ENCODE measurements at regions not wholly inside any gene's neighbourhood (a gene's known extent, or its start where the extent isn't known, plus 50 kb on each side); places are given as distances from the start of the nearest gene placed in this dataset.
A peak's percentile ranks its signal among the peaks of the same experiment; 100 is the strongest.
"Not testable (repeated sequence)": the region's sequence is repeated elsewhere in the genome, so short reads cannot be mapped to it uniquely, and the experiment has no call there.

- not testable (repeated sequence) for ATAC-seq (replicated peaks); H3K27me3 Mint-ChIP-seq; H3K9me3 Mint-ChIP-seq; DNase-seq; H3K36me3 Mint-ChIP-seq; H3K27ac Mint-ChIP-seq; H3K4me3 Mint-ChIP-seq
- H3K4me1 Mint-ChIP-seq, result peaks cover 10 to 37% of the 10 kb centered on the region in 2 donors
Measured at GRCh38 chr12:34127379-34127778, 105.1 kb downstream of the ALG10 start.

DNA sequence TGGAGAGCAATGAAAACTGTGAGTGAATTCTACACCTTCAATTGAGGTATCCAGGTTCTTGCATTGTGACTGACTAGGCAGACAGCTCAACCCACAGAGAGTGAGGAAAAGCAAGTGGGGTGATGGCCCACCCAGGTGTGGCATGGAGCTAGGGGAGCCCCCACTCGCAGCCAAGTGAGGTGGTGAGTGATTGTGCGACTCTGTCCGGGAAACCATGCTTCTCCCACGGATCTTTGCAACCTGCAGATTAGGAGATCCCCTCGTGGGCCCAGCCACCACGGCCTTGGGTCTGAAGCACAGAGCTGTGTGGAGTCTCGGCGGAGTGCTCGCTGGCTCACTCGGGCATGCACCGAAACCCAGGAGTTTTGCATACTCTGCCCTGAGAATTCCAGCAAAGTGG is 120.1 kb downstream of the ALG10 start:
- ATAC-seq (replicated peaks) (no peak), DNase-seq (no peak)
- peaks cover 0 to 8% of the 10 kb centered on the region in 2 donors for H3K27me3 Mint-ChIP-seq
- peaks cover 4 to 6% of the 10 kb centered on the region in 2 donors for H3K9me3 Mint-ChIP-seq
- H3K36me3 Mint-ChIP-seq, result no peaks in the 10 kb centered on the region
- no peak overlapping the region for H3K4me3 Mint-ChIP-seq
- no peak overlapping the region for H3K27ac Mint-ChIP-seq
- H3K4me1 Mint-ChIP-seq, result peaks cover 0 to 6% of the 10 kb centered on the region in 2 donors

DNA sequence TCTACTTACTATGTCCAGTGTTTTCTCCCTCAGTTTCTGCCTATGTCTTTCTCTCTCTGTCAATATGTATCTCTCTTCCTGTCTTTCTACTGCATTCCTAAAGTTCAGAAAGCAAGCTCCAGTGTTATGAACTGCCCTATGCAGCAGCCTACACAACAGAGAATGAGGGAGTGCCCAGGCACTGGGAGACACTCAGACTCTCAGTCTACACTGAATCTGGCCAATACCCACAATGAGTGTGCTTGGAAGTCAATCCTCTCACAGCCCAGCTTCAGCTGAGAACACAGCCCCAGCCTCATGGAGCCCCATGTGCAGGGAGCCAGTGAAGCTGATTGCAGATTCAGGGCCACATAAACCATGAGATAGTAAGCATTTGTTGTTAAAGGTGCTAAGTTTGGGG is 128.7 kb downstream of the ALG10 start:
- ATAC-seq (replicated peaks), result no peak
- DNase-seq, result no peak
- Mint-ChIP-seq H3K36me3 (no peaks in the 10 kb centered on the region), H3K4me1 (peaks cover 0 to 13% of the 10 kb centered on the region in 2 donors), H3K4me3 (no peak overlapping the region), H3K27ac (no peak overlapping the region), H3K27me3 (no peaks in the 10 kb centered on the region), H3K9me3 (no peaks in the 10 kb centered on the region)

GRCh38 chr12:34163443-34163842 is 141.1 kb downstream of the ALG10 start:
- no peak overlapping the region for H3K27ac Mint-ChIP-seq
- ATAC-seq (replicated peaks), result no peak
- DNase-seq, result no peak
- H3K4me3 Mint-ChIP-seq, result no peak overlapping the region
- H3K4me1 Mint-ChIP-seq, result peaks cover 0 to 5% of the 10 kb centered on the region in 2 donors
- H3K9me3 Mint-ChIP-seq, result no peaks in the 10 kb centered on the region
- H3K27me3 Mint-ChIP-seq, result peaks cover 5 to 6% of the 10 kb centered on the region in 2 donors
- H3K36me3 Mint-ChIP-seq, result no peaks in the 10 kb centered on the region

GRCh38 chr12:34166427-34167060 is 144.2 kb downstream of the ALG10 start:
- ATAC-seq (replicated peaks), result no peak
- DNase-seq, result no peak
- no peaks in the 10 kb centered on the region for H3K36me3 Mint-ChIP-seq

DNA sequence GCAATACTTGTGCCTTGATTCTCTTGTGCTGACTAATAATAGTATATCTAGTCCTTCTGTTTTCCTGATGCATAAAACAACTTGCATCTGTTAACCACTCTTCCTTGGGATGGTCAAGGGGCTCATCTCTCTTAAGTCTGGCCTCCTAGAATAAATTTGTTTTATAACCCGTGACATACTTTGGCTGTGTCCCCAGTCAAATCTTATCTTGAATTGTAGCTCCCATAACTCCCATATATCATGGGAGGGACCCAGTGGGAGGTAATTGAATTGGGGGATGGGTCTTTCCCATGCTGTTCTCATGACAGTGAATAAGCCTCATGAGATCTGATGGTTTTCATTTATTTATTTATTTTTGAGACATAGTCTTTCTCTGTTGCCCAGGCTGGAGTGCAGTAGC is 146.2 kb downstream of the ALG10 start:
- H3K27ac Mint-ChIP-seq; ATAC-seq (replicated peaks): not testable (repeated sequence)

More at GRCh38 chr12:34166427-34167060, 144.2 kb downstream of the ALG10 start:
- Mint-ChIP-seq H3K27ac (no peak overlapping the region), H3K9me3 (no peaks in the 10 kb centered on the region), H3K27me3 (no peaks in the 10 kb centered on the region), H3K4me3 (no peak overlapping the region), H3K4me1 (peaks cover 0 to 5% of the 10 kb centered on the region in 2 donors)

DNA sequence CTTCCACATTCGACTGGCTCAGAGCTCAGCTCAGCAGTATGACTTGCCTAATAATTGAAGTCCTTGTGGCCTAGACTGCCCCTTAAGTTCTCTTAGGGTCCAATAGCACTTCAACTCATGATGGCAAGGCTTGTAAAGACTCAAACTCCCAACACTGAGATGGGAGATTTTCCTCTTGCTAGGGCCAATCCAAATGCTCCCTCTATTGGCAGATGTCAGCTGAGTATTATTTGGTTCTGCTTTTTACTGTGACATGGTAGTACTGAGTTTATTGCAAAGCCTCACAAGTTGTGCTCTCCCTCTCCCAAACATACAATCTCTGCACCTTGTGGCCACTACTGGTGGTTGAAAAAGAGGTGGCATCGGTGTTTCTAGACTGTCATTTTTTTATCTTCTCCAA is 164.2 kb downstream of the ALG10 start:
- Mint-ChIP-seq H3K9me3 (no peaks in the 10 kb centered on the region), H3K27ac (no peak overlapping the region), H3K27me3 (no peaks in the 10 kb centered on the region), H3K4me1 (peaks cover 16 to 38% of the 10 kb centered on the region in 2 donors), H3K36me3 (no peaks in the 10 kb centered on the region), H3K4me3 (no peak overlapping the region)
- ATAC-seq (replicated peaks) (peak in 1 of 2 donors; percentile 42), DNase-seq (no peak)

More for the DNA sequence above, 146.2 kb downstream of the ALG10 start:
- not testable (repeated sequence) for H3K4me3 Mint-ChIP-seq, H3K27me3 Mint-ChIP-seq, H3K36me3 Mint-ChIP-seq, H3K9me3 Mint-ChIP-seq, DNase-seq
- H3K4me1 Mint-ChIP-seq, result peaks cover 0 to 11% of the 10 kb centered on the region in 2 donors

DNA sequence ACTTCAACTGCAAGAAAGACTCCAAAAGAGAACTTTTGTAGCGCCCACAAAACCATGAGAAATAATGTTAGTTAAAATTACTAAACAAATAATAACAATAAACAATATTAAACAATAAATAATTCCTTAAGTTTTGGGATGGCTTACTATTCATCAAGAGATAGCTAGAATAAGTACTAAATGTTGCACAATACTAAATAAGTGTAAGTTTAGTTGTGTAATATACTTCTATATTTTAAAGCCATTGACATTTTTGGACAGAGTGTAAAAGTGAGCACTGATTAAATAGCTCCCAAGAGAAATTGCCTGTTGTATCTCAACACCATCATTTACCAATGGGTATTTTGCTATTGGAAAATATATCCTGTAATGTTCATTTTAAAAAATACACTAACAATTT is 166.7 kb downstream of the ALG10 start:
- Mint-ChIP-seq H3K27me3 (no peaks in the 10 kb centered on the region), H3K36me3 (no peaks in the 10 kb centered on the region), H3K27ac (no peak overlapping the region), H3K9me3 (no peaks in the 10 kb centered on the region), H3K4me1 (peaks cover 16 to 40% of the 10 kb centered on the region in 2 donors), H3K4me3 (no peak overlapping the region)
- no peak for ATAC-seq (replicated peaks)
- DNase-seq, result no peak

- Mint-ChIP-seq H3K27me3 (peaks cover 0 to 5% of the 10 kb centered on the region in 2 donors), H3K9me3 (no peaks in the 10 kb centered on the region), H3K4me3 (no peak overlapping the region), H3K4me1 (peaks cover 18 to 40% of the 10 kb centered on the region in 2 donors), H3K36me3 (no peaks in the 10 kb centered on the region), H3K27ac (no peak overlapping the region)
- ATAC-seq (replicated peaks) (no peak), DNase-seq (no peak)
Measured at GRCh38 chr12:34190054-34190453, 167.8 kb downstream of the ALG10 start.

DNA sequence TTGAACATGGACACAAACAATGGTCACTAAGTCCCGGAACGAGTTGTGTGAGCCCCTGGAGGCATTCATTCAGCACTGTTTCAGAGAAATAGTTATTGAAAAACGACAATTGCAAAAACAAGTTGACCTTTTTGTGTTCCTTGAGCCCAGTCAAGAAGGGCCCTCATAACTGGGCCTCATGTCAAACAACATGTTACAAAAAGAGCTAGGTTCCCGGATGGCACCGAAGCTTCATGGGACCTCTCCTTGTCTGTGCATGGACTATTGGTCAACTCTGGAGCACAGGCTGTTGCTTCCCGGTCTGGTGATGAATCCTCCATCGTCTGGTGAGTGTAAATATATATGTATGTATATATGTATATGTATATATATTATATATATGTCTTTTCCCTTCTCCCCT is 176.6 kb downstream of the ALG10 start:
- Mint-ChIP-seq H3K27me3 (peaks cover 6 to 8% of the 10 kb centered on the region in 2 donors), H3K36me3 (no peaks in the 10 kb centered on the region)
- no peak for ATAC-seq (replicated peaks)

GRCh38 chr12:34203866-34204620 is 181.7 kb downstream of the ALG10 start:
- H3K9me3 Mint-ChIP-seq, result peaks cover 0 to 4% of the 10 kb centered on the region in 2 donors
- H3K4me1 Mint-ChIP-seq, result peaks cover 14 to 29% of the 10 kb centered on the region in 2 donors
- no peak overlapping the region for H3K4me3 Mint-ChIP-seq
- no peak for ATAC-seq (replicated peaks)
- H3K27me3 Mint-ChIP-seq, result no peaks in the 10 kb centered on the region
- DNase-seq, result no peak
- peaks cover 4 to 7% of the 10 kb centered on the region in 2 donors for H3K36me3 Mint-ChIP-seq
- H3K27ac Mint-ChIP-seq, result no peak overlapping the region

More for the DNA sequence above, 176.6 kb downstream of the ALG10 start:
- H3K4me3 Mint-ChIP-seq, result no peak overlapping the region
- no peak for DNase-seq
- H3K4me1 Mint-ChIP-seq, result peaks cover 5 to 13% of the 10 kb centered on the region in 2 donors
- H3K27ac Mint-ChIP-seq, result no peak overlapping the region
- H3K9me3 Mint-ChIP-seq, result no peaks in the 10 kb centered on the region

DNA sequence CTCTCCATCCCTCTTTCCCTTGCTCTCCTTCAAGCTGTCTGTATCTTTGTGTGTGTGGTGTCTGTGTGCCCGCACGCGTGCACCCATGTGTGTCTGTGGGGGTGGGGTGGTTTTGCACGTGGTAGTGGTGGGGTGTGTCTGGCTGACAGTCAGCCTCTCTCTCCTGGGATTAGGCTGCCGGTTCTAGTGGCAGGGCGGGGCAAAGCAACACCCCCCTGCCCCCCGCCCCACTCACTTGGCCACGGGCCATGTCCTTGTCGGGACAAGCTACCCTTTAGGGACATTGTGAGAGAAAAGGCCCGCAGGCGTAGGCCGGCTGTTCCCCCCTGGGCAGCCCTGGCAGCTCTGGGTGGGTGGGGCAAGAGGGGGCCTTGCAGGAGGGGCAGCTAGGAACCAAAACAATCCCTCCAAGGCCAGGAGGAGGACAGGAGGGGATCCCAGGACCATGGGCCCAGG is 182.6 kb downstream of the ALG10 start:
- peak; percentile 71 to 82 for ATAC-seq (replicated peaks)

GRCh38 chr12:34205401-34205800 is 183.1 kb downstream of the ALG10 start:
- DNase-seq (no peak), ATAC-seq (replicated peaks) (no peak)
- peaks cover 0 to 4% of the 10 kb centered on the region in 2 donors for H3K9me3 Mint-ChIP-seq
- no peak overlapping the region for H3K27ac Mint-ChIP-seq
- H3K4me3 Mint-ChIP-seq, result no peak overlapping the region
- H3K4me1 Mint-ChIP-seq, result peaks cover 14 to 29% of the 10 kb centered on the region in 2 donors
- peaks cover 7% of the 10 kb centered on the region in 2 donors for H3K36me3 Mint-ChIP-seq
- no peaks in the 10 kb centered on the region for H3K27me3 Mint-ChIP-seq

More for the DNA sequence above, 182.6 kb downstream of the ALG10 start:
- Mint-ChIP-seq H3K9me3 (peaks cover 0 to 4% of the 10 kb centered on the region in 2 donors), H3K4me3 (peak overlapping the region in 1 of 2 donors; percentile 16), H3K36me3 (peaks cover 7% of the 10 kb centered on the region in 2 donors), H3K27me3 (no peaks in the 10 kb centered on the region), H3K27ac (no peak overlapping the region), H3K4me1 (peaks cover 14 to 29% of the 10 kb centered on the region in 2 donors)
- DNase-seq, result peak; percentile 23

- Mint-ChIP-seq H3K36me3 (peaks cover 7 to 11% of the 10 kb centered on the region in 2 donors), H3K4me3 (no peak overlapping the region), H3K4me1 (peaks cover 14 to 29% of the 10 kb centered on the region in 2 donors), H3K9me3 (peaks cover 0 to 4% of the 10 kb centered on the region in 2 donors), H3K27ac (no peak overlapping the region), H3K27me3 (no peaks in the 10 kb centered on the region)
- ATAC-seq (replicated peaks), result no peak
- no peak for DNase-seq
Measured at GRCh38 chr12:34206061-34206785, 183.9 kb downstream of the ALG10 start.
